Brain microvascular endothelial cell (primary cell): ENCODE measurements at regions not wholly inside any gene's neighbourhood (a gene's known extent, or its start where the extent isn't known, plus 50 kb on each side); places are given as distances from the start of the nearest gene placed in this dataset.

ENCODE experiments used
- DNase-seq: peaks from one replicate; pipeline ENCODE4 v3.0.0-alpha.2; 2020
- H3K27ac ChIP-seq: fragments of 250-450 bp; sonication (Bioruptor Pico); 2 replicates; pipeline ENCODE4 v1.5.1; 2020; ENCODE audit warnings: mild to moderate bottlenecking, moderate library complexity
- H3K27me3 ChIP-seq: fragments of 250-450 bp; sonication (Bioruptor Pico); replicated peaks from 2 replicates; pipeline ENCODE4 v1.5.1; 2020; ENCODE audit warnings: mild to moderate bottlenecking
- H3K36me3 ChIP-seq: fragments of 250-450 bp; sonication (Bioruptor Pico); replicated peaks from 2 replicates; pipeline ENCODE4 v1.5.1; 2020; ENCODE audit warnings: mild to moderate bottlenecking
- H3K4me3 ChIP-seq: 2 replicates; pipeline ENCODE4 v1.5.1; 2011; ENCODE audit warnings: low read depth, mild to moderate bottlenecking, control low read depth, low read length, moderate library complexity
- in situ Hi-C: cut with HindIII; loops from 2 replicates; pipeline ENCODE4 v1.10.0; 2017; ENCODE audit warnings: low sequenced_read_pairs, low pct_ligation_motif_present
- TF ChIP-seq, protein P1 (sequence below): IDR thresholded peaks from 2 replicates; pipeline ENCODE4 v1.5.1; 2011; ENCODE audit warnings: low read depth, mild to moderate bottlenecking, moderate library complexity, low read length, control low read depth, inconsistent platforms; ENCODE audit errors: missing control alignments

- TF ChIP-seq, protein P1, sequence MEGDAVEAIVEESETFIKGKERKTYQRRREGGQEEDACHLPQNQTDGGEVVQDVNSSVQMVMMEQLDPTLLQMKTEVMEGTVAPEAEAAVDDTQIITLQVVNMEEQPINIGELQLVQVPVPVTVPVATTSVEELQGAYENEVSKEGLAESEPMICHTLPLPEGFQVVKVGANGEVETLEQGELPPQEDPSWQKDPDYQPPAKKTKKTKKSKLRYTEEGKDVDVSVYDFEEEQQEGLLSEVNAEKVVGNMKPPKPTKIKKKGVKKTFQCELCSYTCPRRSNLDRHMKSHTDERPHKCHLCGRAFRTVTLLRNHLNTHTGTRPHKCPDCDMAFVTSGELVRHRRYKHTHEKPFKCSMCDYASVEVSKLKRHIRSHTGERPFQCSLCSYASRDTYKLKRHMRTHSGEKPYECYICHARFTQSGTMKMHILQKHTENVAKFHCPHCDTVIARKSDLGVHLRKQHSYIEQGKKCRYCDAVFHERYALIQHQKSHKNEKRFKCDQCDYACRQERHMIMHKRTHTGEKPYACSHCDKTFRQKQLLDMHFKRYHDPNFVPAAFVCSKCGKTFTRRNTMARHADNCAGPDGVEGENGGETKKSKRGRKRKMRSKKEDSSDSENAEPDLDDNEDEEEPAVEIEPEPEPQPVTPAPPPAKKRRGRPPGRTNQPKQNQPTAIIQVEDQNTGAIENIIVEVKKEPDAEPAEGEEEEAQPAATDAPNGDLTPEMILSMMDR = no peak
- Histone ChIP-seq H3K4me3 (no peak overlapping the region), H3K27me3 (peaks cover 5% of the 10 kb centered on the region), H3K36me3 (no peaks in the 10 kb centered on the region), H3K27ac (no peak overlapping the region)
- in situ Hi-C loops = no loop called here
- DNase-seq = no peak
These were observed 107.9 kb upstream of the ALDH1B1 start for GRCh38 chr9:38284588-38285051.

DNA sequence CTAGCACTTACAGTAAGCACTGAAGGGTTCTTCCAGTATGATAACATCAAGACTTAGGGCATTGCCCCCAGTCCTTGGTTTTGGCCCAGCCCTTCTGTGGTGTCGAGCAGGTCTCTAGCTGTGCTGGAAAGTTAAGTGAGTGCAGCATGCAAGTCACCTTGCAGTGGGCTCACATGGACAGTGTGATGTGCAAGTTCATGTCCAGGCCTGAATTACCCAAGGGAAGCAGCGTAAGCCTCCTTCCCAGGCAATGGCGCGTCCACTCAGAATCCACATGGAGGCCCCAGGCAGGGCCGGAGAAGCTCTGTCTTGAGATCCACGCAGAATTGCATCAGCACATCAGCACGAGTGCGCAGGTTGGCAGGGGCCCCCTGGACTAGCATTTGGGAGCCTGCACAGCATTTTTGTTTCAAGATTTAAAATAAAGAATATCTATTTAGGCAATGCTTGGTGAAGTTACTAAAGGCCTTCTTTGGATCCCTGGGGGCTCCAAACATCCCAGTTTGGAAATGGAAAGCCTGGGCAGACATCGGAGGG, 108.4 kb upstream of the ALDH1B1 start:
- no peak overlapping the region for H3K27ac ChIP-seq
- no peaks in the 10 kb centered on the region for H3K36me3 ChIP-seq
- TF ChIP-seq, protein P1 = no peak
- in situ Hi-C loops = no loop called here
- no peak overlapping the region for H3K4me3 ChIP-seq
- no peak for DNase-seq
- H3K27me3 ChIP-seq = peaks cover 5% of the 10 kb centered on the region

DNA sequence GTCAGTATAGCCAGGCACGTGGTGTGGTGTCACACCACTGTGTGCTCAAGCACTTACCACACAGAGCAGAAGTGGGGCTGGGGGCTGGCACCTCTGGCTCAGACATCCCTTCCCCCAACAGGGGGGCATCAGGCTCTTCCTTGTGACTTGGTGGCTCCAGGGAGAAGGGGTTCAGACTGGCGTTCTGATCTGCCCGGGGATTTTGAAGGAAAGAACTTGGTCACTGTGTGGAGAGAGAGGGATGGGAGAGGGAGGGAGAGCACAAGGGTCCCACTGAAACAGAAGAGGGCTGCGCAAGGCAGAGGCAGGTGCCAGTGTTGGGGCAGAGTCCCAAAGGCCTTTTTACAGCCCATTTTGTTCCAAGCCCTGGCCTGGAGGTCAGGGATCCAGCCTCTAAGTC, 109.7 kb upstream of the ALDH1B1 start:
- in situ Hi-C loops = no loop called here
- H3K4me3 ChIP-seq = no peak overlapping the region

DNA sequence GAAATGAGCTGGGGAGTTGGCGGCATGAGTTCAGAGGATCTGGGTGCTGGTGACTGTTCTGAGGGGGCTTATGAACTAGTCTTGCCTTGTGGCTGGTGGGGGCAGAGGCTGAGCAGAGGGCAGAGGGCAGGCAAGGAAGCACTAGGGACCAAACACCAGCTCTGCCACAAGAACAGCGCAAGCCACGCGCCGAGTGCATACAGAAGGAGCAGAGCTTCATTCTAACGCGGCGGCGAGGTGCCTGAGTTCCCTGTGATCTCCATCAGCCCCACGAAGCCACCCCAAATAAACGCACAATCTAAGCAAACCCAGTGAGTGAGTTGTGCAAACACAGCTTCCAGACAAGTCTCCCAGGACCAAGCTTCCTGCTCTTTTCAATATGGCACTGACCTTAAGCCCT, 110.6 kb upstream of the ALDH1B1 start:
- Histone ChIP-seq H3K27ac (no peak overlapping the region), H3K27me3 (peaks cover 5% of the 10 kb centered on the region), H3K36me3 (no peaks in the 10 kb centered on the region), H3K4me3 (no peak overlapping the region)
- TF ChIP-seq, protein P1 = no peak
- DNase-seq = no peak
- in situ Hi-C loops = no loop called here

More for the DNA sequence above, 109.7 kb upstream of the ALDH1B1 start:
- Histone ChIP-seq H3K36me3 (no peaks in the 10 kb centered on the region), H3K27ac (no peak overlapping the region), H3K27me3 (peaks cover 5% of the 10 kb centered on the region)
- no peak for DNase-seq
- TF ChIP-seq, protein P1 = no peak

DNA sequence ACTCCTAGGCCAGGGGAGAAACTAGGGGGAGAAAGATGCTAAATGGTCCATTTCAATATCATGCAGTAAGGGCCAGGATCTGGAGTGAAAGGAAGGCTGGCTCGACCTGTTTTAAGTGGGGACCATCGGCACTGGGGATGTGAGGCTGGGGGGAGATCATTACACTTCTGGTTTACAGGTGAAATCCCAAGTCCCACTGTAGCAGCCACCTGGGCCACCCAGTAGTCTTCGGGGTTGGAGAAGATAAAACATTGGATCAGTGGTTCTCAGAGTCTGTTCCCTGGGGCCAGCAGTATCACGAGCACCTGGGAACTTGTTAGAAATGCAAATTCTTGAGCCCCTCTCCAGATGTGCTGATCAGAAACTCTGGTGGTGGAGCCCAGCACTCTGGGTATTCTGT, 111.3 kb upstream of the ALDH1B1 start:
- DNase-seq = no peak
- H3K4me3 ChIP-seq = no peak overlapping the region
- no peak overlapping the region for H3K27ac ChIP-seq
- H3K36me3 ChIP-seq = no peaks in the 10 kb centered on the region
- peaks cover 5% of the 10 kb centered on the region for H3K27me3 ChIP-seq
- TF ChIP-seq, protein P1 = no peak
- in situ Hi-C loops = no loop called here

DNA sequence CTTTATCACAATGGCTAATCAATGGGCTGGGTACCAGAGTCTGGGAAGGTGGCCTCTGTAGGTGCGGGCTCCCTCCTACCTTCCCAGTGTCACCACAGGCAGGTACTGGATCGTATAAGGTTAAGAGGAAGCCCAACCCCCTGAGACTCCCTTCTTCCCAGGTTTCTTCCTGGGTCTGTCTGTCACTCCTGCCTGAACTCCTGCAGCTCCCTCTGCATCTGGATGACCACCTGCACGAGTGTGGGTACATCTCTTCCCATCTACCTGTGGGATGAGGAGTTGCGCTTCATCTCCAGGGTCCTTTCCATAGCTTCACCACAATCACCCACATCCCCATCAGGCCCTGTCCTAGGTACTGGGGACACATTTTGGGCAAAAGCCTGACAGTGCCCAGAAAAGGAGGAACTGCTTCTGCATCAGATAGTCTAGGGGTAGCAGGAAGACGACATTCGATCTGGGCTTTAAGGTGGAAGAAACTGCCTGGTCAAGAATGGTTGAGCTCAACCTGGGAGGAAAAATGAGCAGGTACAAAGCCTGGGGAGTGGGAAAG, 112.2 kb upstream of the ALDH1B1 start:
- no peak overlapping the region for H3K4me3 ChIP-seq
- no peaks in the 10 kb centered on the region for H3K36me3 ChIP-seq
- H3K27ac ChIP-seq = no peak overlapping the region
- TF ChIP-seq, protein P1 = no peak
- H3K27me3 ChIP-seq = peaks cover 5% of the 10 kb centered on the region
- no peak for DNase-seq
- in situ Hi-C loops = no loop called here
